NCI-H82 treated with DMSO at 0.1 percent for 48 hours (cell line): ENCODE measurements at regions not wholly inside any gene's neighbourhood (a gene's known extent, or its start where the extent isn't known, plus 50 kb on each side); places are given as distances from the start of the nearest gene placed in this dataset.
"Not testable (repeated sequence)": the region's sequence is repeated elsewhere in the genome, so short reads cannot be mapped to it uniquely, and the experiment has no call there.

ENCODE experiments used
- DNase-seq: peaks from one replicate; lab custom pipeline; 2025; ENCODE audit not compliant: unreplicated experiment; lab: John Stamatoyannopoulos, UW

GRCh38 chr4:65999518-65999871 is 329.2 kb upstream of the EPHA5 start:
- peak; percentile 0 for DNase-seq

- not testable (repeated sequence) for DNase-seq
Measured at GRCh38 chr4:65998807-65999517, 328.7 kb upstream of the EPHA5 start.

- no peak for DNase-seq
Measured at GRCh38 chr4:65983061-65983460, 312.8 kb upstream of the EPHA5 start.

- no peak for DNase-seq
Measured at GRCh38 chr4:65976287-65976686, 306.0 kb upstream of the EPHA5 start.

GRCh38 chr4:65973186-65973585 is 302.9 kb upstream of the EPHA5 start:
- no peak for DNase-seq

GRCh38 chr4:65971686-65972085 is 301.4 kb upstream of the EPHA5 start:
- no peak for DNase-seq

GRCh38 chr4:65968831-65969558 is 298.7 kb upstream of the EPHA5 start:
- no peak for DNase-seq

- DNase-seq, result no peak
Measured at GRCh38 chr4:65960751-65961150, 290.5 kb upstream of the EPHA5 start.

GRCh38 chr4:65954416-65954815 is 284.1 kb upstream of the EPHA5 start:
- no peak for DNase-seq

- no peak for DNase-seq
Measured at GRCh38 chr4:65951177-65951576, 280.9 kb upstream of the EPHA5 start.

- DNase-seq, result no peak
Measured at GRCh38 chr4:65943076-65943475, 272.8 kb upstream of the EPHA5 start.

GRCh38 chr4:65924843-65925242 is 254.6 kb upstream of the EPHA5 start:
- no peak for DNase-seq

- DNase-seq, result no peak
Measured at GRCh38 chr4:65923616-65924015, 253.3 kb upstream of the EPHA5 start.

- DNase-seq, result no peak
Measured at GRCh38 chr4:65921180-65921579, 250.9 kb upstream of the EPHA5 start.

- DNase-seq, result no peak
Measured at GRCh38 chr4:65918872-65919271, 248.6 kb upstream of the EPHA5 start.

- peak; percentile 0 for DNase-seq
Measured at GRCh38 chr4:65918212-65918611, 247.9 kb upstream of the EPHA5 start.

GRCh38 chr4:65917486-65917885 is 247.2 kb upstream of the EPHA5 start:
- no peak for DNase-seq

- DNase-seq, result no peak
Measured at GRCh38 chr4:65911720-65912119, 241.4 kb upstream of the EPHA5 start.

GRCh38 chr4:65893957-65894755 is 223.9 kb upstream of the EPHA5 start:
- DNase-seq, result no peak

- DNase-seq, result no peak
Measured at GRCh38 chr4:65893271-65893670, 223.0 kb upstream of the EPHA5 start.

- DNase-seq, result no peak
Measured at GRCh38 chr4:65880594-65880993, 210.3 kb upstream of the EPHA5 start.
